Gastrocnemius medialis (tissue), 4 donors: ENCODE measurements at regions not wholly inside any gene's neighbourhood (a gene's known extent, or its start where the extent isn't known, plus 50 kb on each side); places are given as distances from the start of the nearest gene placed in this dataset.

Source experiments
- ATAC-seq, 2 donors: fragments of 150-250 bp; one replicate each; pipeline ENCODE4 v1.9.1; 2016
- DNase-seq, 2 donors: peaks; one replicate each; pipeline ENCODE4 v3.0.0-alpha.2; 2019
- H3K27ac ChIP-seq, 4 donors: fragments of 200-600 bp; sonication (generic); 1 replicate in 1 of 4; 2 replicates in 3 of 4; pipeline ENCODE4 v1.5.1; 2016 to 2018; ENCODE audit warnings: mild to moderate bottlenecking in 2 of 4, moderate library complexity in 1 of 4
- H3K27me3 ChIP-seq, 3 donors: fragments of 200-600 bp; sonication (generic) in 2 of 3; 1 replicate in 1 of 3; 2 replicates in 2 of 3; pipeline versions ENCODE4 v1.5.1 to v1.6.0; 2016 to 2019; ENCODE audit warnings: mild to moderate bottlenecking in 1 of 3, moderate library complexity in 1 of 3
- H3K36me3 ChIP-seq, 2 donors: fragments of 200-600 bp; sonication (generic) in 1 of 2; one replicate each; pipeline ENCODE4 v1.5.1; 2017 to 2018
- H3K4me1 ChIP-seq, 2 donors: fragments of 200-600 bp; sonication (generic) in 1 of 2; one replicate each; pipeline ENCODE4 v1.5.1; 2016 to 2017; ENCODE audit warnings: mild to moderate bottlenecking in 2 of 2
- H3K4me3 ChIP-seq, 4 donors: fragments of 200-600 bp; sonication (generic) in 3 of 4; 1 replicate in 1 of 4; 2 replicates in 3 of 4; pipeline ENCODE4 v1.5.1; 2016 to 2019; ENCODE audit warnings: mild to moderate bottlenecking in 2 of 4
- H3K9me3 ChIP-seq, 3 donors: fragments of 200-600 bp; sonication (generic) in 2 of 3; 1 replicate in 1 of 3; 2 replicates in 2 of 3; pipeline ENCODE4 v1.5.1; 2016 to 2019
- CTCF ChIP-seq, 5 experiments: fragments of 450-650 bp in 3 of 5; fragments of 200-600 bp in 2 of 5; sonication (generic) in 2 of 5; IDR thresholded peaks in 4 of 5; conservative IDR thresholded peaks in 1 of 5; 1 replicate in 4 of 5; 2 replicates in 1 of 5; pipeline ENCODE4 v1.5.1; 2016 to 2019; ENCODE audit warnings: antibody characterized with exemption in 5 of 5, mild to moderate bottlenecking in 3 of 5, moderate library complexity in 3 of 5
- POLR2A ChIP-seq, 2 donors: fragments of 450-650 bp; IDR thresholded peaks; one replicate each; pipeline ENCODE4 v1.6.1; 2017; ENCODE audit warnings: antibody characterized with exemption in 2 of 2, mild to moderate bottlenecking in 2 of 2, moderate library complexity in 2 of 2
- in situ Hi-C, 4 donors: fragments of 200-750 bp; cut with MboI; loops; one replicate each; pipeline versions ENCODE4 v1.15.0 to v1.8.0; 2017; ENCODE audit warnings: low sequenced_read_pairs in 4 of 4
- intact Hi-C: fragments of 100-400 bp; cut with DNase I; formaldehyde crosslinking; loops from one replicate; pipeline ENCODE4 v1.15.1; 2023; ENCODE audit warnings: low total_unique reads

- TF ChIP-seq CTCF (IDR thresholded peaks at IDR 0.05 in 4 of 5, conservative IDR thresholded peaks at IDR 0.05 in 1 of 5) (no peak), POLR2A (IDR thresholded peaks at IDR 0.05) (no peak)
- in situ Hi-C loops: no loop called here
- no peaks in the 10 kb centered on the region for H3K27me3 ChIP-seq
These were observed 88.2 kb downstream of the GAS1 start for GRCh38 chr9:86859056-86859455.

GRCh38 chr9:86858009-86858408 is 89.3 kb downstream of the GAS1 start:
- in situ Hi-C loops: no loop called here
- no peak overlapping the region for H3K4me3 ChIP-seq
- no peaks in the 10 kb centered on the region for H3K4me1 ChIP-seq
- no peak overlapping the region for H3K27ac ChIP-seq
- no peaks in the 10 kb centered on the region for H3K9me3 ChIP-seq
- no peaks in the 10 kb centered on the region for H3K27me3 ChIP-seq
- no peaks in the 10 kb centered on the region for H3K36me3 ChIP-seq
- intact Hi-C loops: no loop called here
- no peak for DNase-seq
- no peak for ATAC-seq
- TF ChIP-seq CTCF (IDR thresholded peaks at IDR 0.05 in 4 of 5, conservative IDR thresholded peaks at IDR 0.05 in 1 of 5) (no peak), POLR2A (IDR thresholded peaks at IDR 0.05) (no peak)

More at GRCh38 chr9:86859056-86859455, 88.2 kb downstream of the GAS1 start:
- H3K36me3 ChIP-seq: no peaks in the 10 kb centered on the region
- ATAC-seq: no peak
- no peak overlapping the region for H3K4me3 ChIP-seq
- no peaks in the 10 kb centered on the region for H3K9me3 ChIP-seq
- intact Hi-C loops: no loop called here
- no peak for DNase-seq
- H3K4me1 ChIP-seq: no peaks in the 10 kb centered on the region
- no peak overlapping the region for H3K27ac ChIP-seq

- Histone ChIP-seq H3K27me3 (no peaks in the 10 kb centered on the region), H3K36me3 (no peaks in the 10 kb centered on the region), H3K4me1 (no peaks in the 10 kb centered on the region), H3K4me3 (no peak overlapping the region), H3K27ac (no peak overlapping the region), H3K9me3 (no peaks in the 10 kb centered on the region)
- no peak for TF ChIP-seq CTCF (IDR thresholded peaks at IDR 0.05 in 4 of 5, conservative IDR thresholded peaks at IDR 0.05 in 1 of 5)
- TF ChIP-seq POLR2A (IDR thresholded peaks at IDR 0.05): no peak
- DNase-seq: no peak
- in situ Hi-C loops: no loop called here
- ATAC-seq: no peak
- intact Hi-C loops: no loop called here
These were observed 91.0 kb downstream of the GAS1 start for GRCh38 chr9:86856259-86856658.

GRCh38 chr9:86854898-86855523 is 92.3 kb downstream of the GAS1 start:
- no peak overlapping the region for H3K4me3 ChIP-seq

More at GRCh38 chr9:86854898-86855523, 92.3 kb downstream of the GAS1 start:
- Histone ChIP-seq H3K9me3 (no peaks in the 10 kb centered on the region), H3K27ac (no peak overlapping the region), H3K36me3 (no peaks in the 10 kb centered on the region), H3K27me3 (no peaks in the 10 kb centered on the region), H3K4me1 (no peaks in the 10 kb centered on the region)
- TF ChIP-seq POLR2A (IDR thresholded peaks at IDR 0.05): no peak
- TF ChIP-seq CTCF (IDR thresholded peaks at IDR 0.05 in 4 of 5, conservative IDR thresholded peaks at IDR 0.05 in 1 of 5): no peak
- ATAC-seq: no peak
- in situ Hi-C loops (no loop called here), intact Hi-C loops (no loop called here)
- DNase-seq: no peak
